GM06990 (cell line): ENCODE measurements at regions not wholly inside any gene's neighbourhood (a gene's known extent, or its start where the extent isn't known, plus 50 kb on each side); places are given as distances from the start of the nearest gene placed in this dataset.

Experiments
- DNase-seq: peaks from one replicate; pipeline ENCODE4 v3.0.0-alpha.2; 2011; ENCODE audit not compliant: insufficient read length; ENCODE audit errors: extremely low read depth
- H3K27me3 ChIP-seq: replicated peaks from 2 replicates; pipeline ENCODE4 v1.6.0; 2011; ENCODE audit warnings: low read length; ENCODE audit not compliant: control insufficient read depth, insufficient read depth
- H3K36me3 ChIP-seq: 2 replicates; pipeline ENCODE4 v1.5.1; 2011; ENCODE audit warnings: low read length; ENCODE audit not compliant: control insufficient read depth, insufficient read depth
- H3K4me3 ChIP-seq: replicated peaks from 2 replicates; pipeline ENCODE4 v1.5.1; 2011; ENCODE audit warnings: low read depth, mild to moderate bottlenecking, control low read depth, low read length
- TF ChIP-seq, protein P1 (sequence below): IDR thresholded peaks from 2 replicates; pipeline ENCODE4 v1.5.1; 2011; ENCODE audit warnings: low read length, control low read depth, mild to moderate bottlenecking, inconsistent platforms; ENCODE audit not compliant: insufficient read depth, poor library complexity, severe bottlenecking

DNA sequence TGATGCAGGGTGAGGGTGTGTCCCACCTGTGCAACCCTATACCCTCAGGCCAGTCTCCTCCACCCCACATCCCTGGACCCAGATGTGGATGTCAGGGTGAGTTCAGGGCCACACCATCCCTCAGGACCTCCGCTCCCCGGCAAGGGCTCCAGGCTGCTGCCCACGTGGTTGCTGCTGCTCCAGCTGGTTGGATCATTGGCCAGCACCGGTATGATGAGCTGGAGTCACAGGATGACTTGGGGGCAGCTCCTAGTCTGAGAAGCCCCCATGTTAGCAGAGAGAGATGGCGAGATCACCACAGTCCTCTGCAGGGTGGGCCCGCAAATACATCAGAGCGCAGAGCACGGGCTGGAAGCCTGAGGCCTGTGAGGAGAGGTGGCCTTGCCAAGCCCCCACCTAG is 103.3 kb upstream of the GDF10 start:
- no peak for DNase-seq
- TF ChIP-seq, protein P1, sequence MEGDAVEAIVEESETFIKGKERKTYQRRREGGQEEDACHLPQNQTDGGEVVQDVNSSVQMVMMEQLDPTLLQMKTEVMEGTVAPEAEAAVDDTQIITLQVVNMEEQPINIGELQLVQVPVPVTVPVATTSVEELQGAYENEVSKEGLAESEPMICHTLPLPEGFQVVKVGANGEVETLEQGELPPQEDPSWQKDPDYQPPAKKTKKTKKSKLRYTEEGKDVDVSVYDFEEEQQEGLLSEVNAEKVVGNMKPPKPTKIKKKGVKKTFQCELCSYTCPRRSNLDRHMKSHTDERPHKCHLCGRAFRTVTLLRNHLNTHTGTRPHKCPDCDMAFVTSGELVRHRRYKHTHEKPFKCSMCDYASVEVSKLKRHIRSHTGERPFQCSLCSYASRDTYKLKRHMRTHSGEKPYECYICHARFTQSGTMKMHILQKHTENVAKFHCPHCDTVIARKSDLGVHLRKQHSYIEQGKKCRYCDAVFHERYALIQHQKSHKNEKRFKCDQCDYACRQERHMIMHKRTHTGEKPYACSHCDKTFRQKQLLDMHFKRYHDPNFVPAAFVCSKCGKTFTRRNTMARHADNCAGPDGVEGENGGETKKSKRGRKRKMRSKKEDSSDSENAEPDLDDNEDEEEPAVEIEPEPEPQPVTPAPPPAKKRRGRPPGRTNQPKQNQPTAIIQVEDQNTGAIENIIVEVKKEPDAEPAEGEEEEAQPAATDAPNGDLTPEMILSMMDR: no peak

DNA sequence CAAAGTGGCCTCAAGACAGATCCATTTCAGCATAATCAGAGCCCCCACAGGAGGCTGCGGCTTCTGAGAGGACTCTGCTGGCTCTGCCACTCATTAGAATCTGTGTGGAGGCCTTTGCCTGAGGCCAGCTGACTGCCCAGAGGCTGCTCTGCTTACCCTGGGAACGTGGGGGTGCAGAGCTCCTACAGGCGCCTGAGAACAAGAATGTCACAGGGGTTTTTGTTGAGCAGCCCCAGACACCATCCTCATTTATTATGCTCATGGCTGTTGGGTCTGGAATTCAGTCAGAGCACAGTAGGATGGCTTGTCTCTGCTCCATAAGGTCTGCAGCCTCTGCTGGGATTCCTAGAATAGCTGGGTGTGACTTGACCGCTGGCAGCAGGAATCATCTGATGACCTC is 101.8 kb upstream of the GDF10 start:
- no peak for DNase-seq
- H3K27me3 ChIP-seq: no peaks in the 10 kb centered on the region

More for the DNA sequence above, 103.3 kb upstream of the GDF10 start:
- Histone ChIP-seq H3K4me3 (no peak overlapping the region), H3K27me3 (no peaks in the 10 kb centered on the region), H3K36me3 (no peaks in the 10 kb centered on the region)

DNA sequence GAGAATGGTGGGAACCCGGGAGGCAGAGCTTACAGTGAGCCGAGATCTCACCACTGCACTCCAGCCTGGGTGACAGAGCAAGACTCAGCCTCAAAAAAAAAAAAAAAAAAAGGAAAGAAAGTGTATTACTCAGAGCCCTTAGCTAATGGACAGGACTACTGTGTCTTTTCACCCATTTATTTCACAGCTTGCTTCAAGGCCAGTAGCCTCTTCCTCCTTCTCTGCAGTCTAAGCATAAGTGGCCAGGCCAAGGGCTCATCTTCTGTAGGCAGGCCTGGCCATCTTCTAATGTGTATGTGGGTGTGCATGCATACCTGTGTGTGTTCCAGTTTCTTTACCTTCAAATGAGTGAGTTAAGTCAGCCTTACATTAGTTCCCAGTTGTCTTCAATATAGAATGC is 94.8 kb upstream of the GDF10 start:
- no peak for DNase-seq
- TF ChIP-seq, protein P1: no peak
- Histone ChIP-seq H3K27me3 (no peaks in the 10 kb centered on the region; the same call in 1 of the 2 replicates), H3K4me3 (no peak overlapping the region), H3K36me3 (no peaks in the 10 kb centered on the region)

More for the DNA sequence above, 101.8 kb upstream of the GDF10 start:
- H3K4me3 ChIP-seq: no peak overlapping the region
- H3K36me3 ChIP-seq: no peaks in the 10 kb centered on the region
- TF ChIP-seq, protein P1: no peak

DNA sequence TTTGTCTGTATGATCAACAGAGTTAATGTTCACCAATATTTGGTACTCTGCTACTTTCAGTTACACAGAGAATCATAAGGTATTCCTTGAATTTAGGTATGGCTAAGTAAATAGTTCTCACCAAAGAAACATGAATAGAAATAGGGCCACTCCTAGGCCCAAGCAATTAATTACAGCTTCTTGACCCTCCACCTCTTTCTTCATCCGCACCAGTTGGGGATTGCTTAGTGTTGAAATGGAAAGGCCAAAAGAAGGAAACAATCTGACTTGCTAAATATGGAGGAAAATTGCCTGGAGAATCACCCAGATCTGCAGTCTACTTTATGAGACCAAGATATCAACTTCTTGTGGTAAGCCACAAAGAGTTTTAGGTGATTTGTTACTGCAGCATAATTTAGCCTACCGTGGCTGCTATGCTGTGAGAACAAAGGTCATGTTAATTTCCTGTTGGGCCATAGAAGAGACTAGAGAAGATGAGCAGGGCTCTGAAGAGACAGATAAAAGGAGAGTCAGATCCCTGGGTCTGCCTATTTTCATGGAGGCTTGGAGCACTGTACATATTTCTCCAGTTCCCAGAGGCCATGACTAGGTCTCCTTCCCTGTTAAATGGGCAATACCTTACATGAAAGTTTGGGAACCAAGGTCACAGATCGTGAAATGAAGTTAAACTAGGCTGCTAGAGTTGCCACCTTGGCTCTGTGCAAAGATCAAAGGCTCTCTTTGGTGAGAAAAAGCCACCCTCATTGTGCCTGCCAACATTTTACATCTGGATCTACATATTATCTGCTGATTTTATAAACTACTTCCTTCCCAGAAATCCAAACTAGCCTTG is 93.3 kb upstream of the GDF10 start:
- H3K27me3 ChIP-seq: no peaks in the 10 kb centered on the region; the same call in 1 of the 2 replicates
- TF ChIP-seq, protein P1: no peak
- no peak overlapping the region for H3K4me3 ChIP-seq
- DNase-seq: no peak
- no peaks in the 10 kb centered on the region for H3K36me3 ChIP-seq

DNA sequence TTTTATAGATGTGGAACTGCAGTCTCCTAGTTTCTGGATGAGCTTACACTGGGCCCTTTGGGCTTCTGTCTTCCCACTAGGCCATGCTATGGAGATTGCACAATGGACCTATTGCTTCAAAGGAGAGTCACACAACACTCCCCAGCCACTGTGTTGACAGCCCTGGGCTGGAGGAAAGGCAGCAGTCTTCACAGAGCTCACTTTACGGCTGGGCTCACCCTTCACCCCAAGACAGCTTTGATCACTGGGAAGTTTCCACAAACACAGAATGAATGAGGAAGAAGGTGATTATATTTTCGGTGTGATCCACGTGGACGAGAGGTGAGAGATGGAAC is 92.7 kb upstream of the GDF10 start:
- TF ChIP-seq, protein P1: no peak
- no peaks in the 10 kb centered on the region for H3K36me3 ChIP-seq
- H3K4me3 ChIP-seq: no peak overlapping the region
- DNase-seq: no peak
- no peaks in the 10 kb centered on the region; the same call in 1 of the 2 replicates for H3K27me3 ChIP-seq
